SK-N-SH treated with all-trans-retinoic acid at 6 μM for 48 hours (cell line): ENCODE measurements at regions not wholly inside any gene's neighbourhood (a gene's known extent, or its start where the extent isn't known, plus 50 kb on each side); places are given as distances from the start of the nearest gene placed in this dataset.

ENCODE experiments used
- ARNTL ChIP-seq: fragments of 450-650 bp; formaldehyde crosslinking; IDR thresholded peaks from 2 replicates; pipeline ENCODE4 v1.5.0; 2020; ENCODE audit warnings: low read depth, mild to moderate bottlenecking, moderate library complexity, borderline replicate concordance
- ZNF565 ChIP-seq: fragments of 450-650 bp; formaldehyde crosslinking; conservative IDR thresholded peaks from 2 replicates; pipeline ENCODE4 v1.5.0; 2020; ENCODE audit warnings: low read depth, mild to moderate bottlenecking, moderate library complexity

GRCh38 chr13:39890537-39890936 lies 235.1 kb downstream of the COG6 start:
- TF ChIP-seq ARNTL (no peak), ZNF565 (CRISPR knock-in tag) (no peak)
